HG03280 (cell line): ENCODE measurements at regions not wholly inside any gene's neighbourhood (a gene's known extent, or its start where the extent isn't known, plus 50 kb on each side); places are given as distances from the start of the nearest gene placed in this dataset.
"Not testable (repeated sequence)": the region's sequence is repeated elsewhere in the genome, so short reads cannot be mapped to it uniquely, and the experiment has no call there.

ENCODE experiments used
- ATAC-seq: cut with Tn5 transposase; IDR thresholded peaks from one replicate; pipeline ENCODE4 v1.9.1; 2021; ENCODE audit warnings: mild to moderate bottlenecking, moderate library complexity; ENCODE audit not compliant: unreplicated experiment

GRCh38 chr7:82625377-82625776, 181.8 kb upstream of the CACNA2D1 start:
- ATAC-seq: no peak

- ATAC-seq: no peak
Observed at GRCh38 chr7:82624965-82625364, 181.4 kb upstream of the CACNA2D1 start.

GRCh38 chr7:82624337-82624736, 180.8 kb upstream of the CACNA2D1 start:
- no peak for ATAC-seq

- ATAC-seq: no peak
Observed at GRCh38 chr7:82623812-82624211, 180.2 kb upstream of the CACNA2D1 start.

GRCh38 chr7:82617156-82617555, 173.6 kb upstream of the CACNA2D1 start:
- no peak for ATAC-seq

- no peak for ATAC-seq
Observed at GRCh38 chr7:82616059-82616728, 172.6 kb upstream of the CACNA2D1 start.

- no peak for ATAC-seq
Observed at GRCh38 chr7:82615527-82615926, 171.9 kb upstream of the CACNA2D1 start.

GRCh38 chr7:82609746-82610145, 166.2 kb upstream of the CACNA2D1 start:
- ATAC-seq: no peak

- ATAC-seq: no peak
Observed at GRCh38 chr7:82605247-82605864, 161.8 kb upstream of the CACNA2D1 start.

- no peak for ATAC-seq
Observed at GRCh38 chr7:82602066-82602465, 158.5 kb upstream of the CACNA2D1 start.

GRCh38 chr7:82600531-82600930, 157.0 kb upstream of the CACNA2D1 start:
- no peak for ATAC-seq

GRCh38 chr7:82599895-82600294, 156.3 kb upstream of the CACNA2D1 start:
- no peak for ATAC-seq

GRCh38 chr7:82598958-82599357, 155.4 kb upstream of the CACNA2D1 start:
- ATAC-seq: no peak

- ATAC-seq: not testable (repeated sequence)
Observed at GRCh38 chr7:82595795-82596194, 152.2 kb upstream of the CACNA2D1 start.

- no peak for ATAC-seq
Observed at GRCh38 chr7:82595176-82595575, 151.6 kb upstream of the CACNA2D1 start.

- no peak for ATAC-seq
Observed at GRCh38 chr7:82594665-82595064, 151.1 kb upstream of the CACNA2D1 start.

GRCh38 chr7:82593780-82594179, 150.2 kb upstream of the CACNA2D1 start:
- no peak for ATAC-seq

GRCh38 chr7:82592416-82592815, 148.8 kb upstream of the CACNA2D1 start:
- ATAC-seq: no peak

- no peak for ATAC-seq
Observed at GRCh38 chr7:82579047-82579446, 135.5 kb upstream of the CACNA2D1 start.

GRCh38 chr7:82578430-82578829, 134.9 kb upstream of the CACNA2D1 start:
- ATAC-seq: no peak

GRCh38 chr7:82572195-82572880, 128.8 kb upstream of the CACNA2D1 start:
- ATAC-seq: no peak

- not testable (repeated sequence) for ATAC-seq
Observed at GRCh38 chr7:82571047-82571446, 127.5 kb upstream of the CACNA2D1 start.
